K562 (cell line): ENCODE measurements at regions not wholly inside any gene's neighbourhood (a gene's known extent, or its start where the extent isn't known, plus 50 kb on each side); places are given as distances from the start of the nearest gene placed in this dataset.

Experiments used
- ATAC-seq: fragments of 200-7000 bp; cut with Tn5 transposase; 3 replicates; pipeline ENCODE4 v1.9.1; 2020; ENCODE audit warnings: moderate library complexity
- BruUV-seq: library from RNA; stranded (reverse); fragments of 400-500 nt; replicated peaks from 2 replicates; lab custom pipeline; 2021; lab: Mats Ljungman, UMichigan
- CTCF ChIA-PET: fragments of 300-600 bp; formaldehyde crosslinking; extraction: SDS; loops from one replicate; lab custom pipeline; 2021; ENCODE audit warnings: low intra/inter-chr PET ratio; lab: Yijun Ruan, JAX
- POLR2A ChIA-PET: fragments of 300-600, 350-650 bp; sonication (Branson Sonifier 250); formaldehyde crosslinking; extraction: SDS; loops from one replicate; lab custom pipeline; 2021; ENCODE audit warnings: antibody characterized with exemption, inconsistent platforms; lab: Yijun Ruan, JAX
- DNase-seq, 4 experiments: peaks; one replicate each; pipeline versions ENCODE4 v3.0.0 to v3.0.0-alpha.2; 2011 to 2018; ENCODE audit warnings: low spot score in 3 of 4, mixed read lengths in 3 of 4; ENCODE audit errors: extremely low read depth in 1 of 4
- FAIRE-seq: peaks from 2 replicates; lab custom pipeline; 2011; peaks lifted over from hg19 to GRCh38; lab: Jason Lieb, UNC
- H2AFZ ChIP-seq: 2 replicates; pipeline ENCODE4 v1.6.0; 2011; ENCODE audit warnings: low read depth, low read length, control low read depth, inconsistent platforms
- H3K27ac ChIP-seq: fragments of 200-600 bp; 3 replicates; pipeline ENCODE4 v1.8.0; 2011; ENCODE audit warnings: low read depth, mild to moderate bottlenecking, control low read depth, inconsistent platforms, low read length, moderate library complexity, mixed read lengths; ENCODE audit errors: extremely low read depth
- H3K27me3 ChIP-seq, 2 experiments: fragments of 300-600 bp in 1 of 2; 2 replicates in 1 of 2; 3 replicates in 1 of 2; pipeline versions ENCODE4 v1.6.0 to v1.8.0; 2011; ENCODE audit warnings: inconsistent platforms in 2 of 2, low read length in 2 of 2, mild to moderate bottlenecking in 1 of 2, mixed read lengths in 1 of 2, moderate library complexity in 1 of 2; ENCODE audit not compliant: control insufficient read depth in 2 of 2, insufficient read depth in 2 of 2
- H3K36me3 ChIP-seq: fragments of 300-600 bp; 3 replicates; pipeline ENCODE4 v1.8.0; 2011; ENCODE audit warnings: mild to moderate bottlenecking, low read length, inconsistent platforms; ENCODE audit not compliant: control insufficient read depth, insufficient read depth
- H3K4me1 ChIP-seq, 2 experiments: fragments of 200-600 bp in 1 of 2; replicated peaks in 1 of 2; 2 replicates in 1 of 2; 3 replicates in 1 of 2; pipeline versions ENCODE4 v1.5.1 to v1.8.0; 2011; ENCODE audit warnings: inconsistent platforms in 2 of 2, low read length in 2 of 2, mild to moderate bottlenecking in 1 of 2, mixed read lengths in 1 of 2, moderate library complexity in 1 of 2; ENCODE audit not compliant: control insufficient read depth in 2 of 2, insufficient read depth in 2 of 2
- H3K4me2 ChIP-seq: 2 replicates; pipeline ENCODE4 v1.6.1; 2011; ENCODE audit warnings: low read length, control low read depth, inconsistent platforms, mixed read lengths; ENCODE audit not compliant: insufficient read depth
- H3K4me3 ChIP-seq: fragments of 200-600 bp; sonication (generic), shearing (Covaris generic); 2 replicates; pipeline ENCODE4 v1.5.1; 2016; ENCODE audit warnings: control low read depth, inconsistent platforms
- H3K79me2 ChIP-seq: fragments of 200-600 bp; 3 replicates; pipeline ENCODE4 v1.8.0; 2011; ENCODE audit warnings: low read length, inconsistent platforms; ENCODE audit not compliant: control insufficient read depth, insufficient read depth
- H3K9ac ChIP-seq, 2 experiments: 2 replicates each; pipeline versions ENCODE4 v1.6.0 to v1.6.1; 2011; ENCODE audit warnings: low read depth in 2 of 2, low read length in 2 of 2, control low read depth in 1 of 2, inconsistent platforms in 1 of 2, mild to moderate bottlenecking in 1 of 2, mixed read lengths in 1 of 2; ENCODE audit not compliant: insufficient read depth in 1 of 2
- H3K9me1 ChIP-seq: one replicate; pipeline ENCODE4 v1.6.0; 2011; ENCODE audit warnings: inconsistent platforms, mild to moderate bottlenecking, low read length, moderate library complexity; ENCODE audit not compliant: control insufficient read depth, insufficient read depth
- H3K9me3 ChIP-seq: replicated peaks from 2 replicates; pipeline ENCODE4 v1.5.1; 2011; ENCODE audit warnings: low read depth, low read length, inconsistent platforms; ENCODE audit not compliant: control insufficient read depth, insufficient read depth
- H4K20me1 ChIP-seq: replicated peaks from 2 replicates; pipeline ENCODE4 v1.6.1; 2011; ENCODE audit warnings: low read length, inconsistent platforms, mixed read lengths; ENCODE audit not compliant: control insufficient read depth, insufficient read depth
- CBFA2T3 ChIP-seq: fragments of 450-650 bp; IDR thresholded peaks from 2 replicates; pipeline ENCODE4 v1.6.1; 2017
- E2F6 ChIP-seq, 2 experiments: IDR thresholded peaks; 2 replicates each; pipeline ENCODE4 v1.6.1; 2011; ENCODE audit warnings: borderline replicate concordance in 1 of 2, control low read depth in 1 of 2, low read depth in 1 of 2, low read length in 1 of 2, mild to moderate bottlenecking in 1 of 2, mixed read lengths in 1 of 2, moderate library complexity in 1 of 2; ENCODE audit not compliant: insufficient read depth in 1 of 2, insufficient read length in 1 of 2, poor library complexity in 1 of 2, severe bottlenecking in 1 of 2; ENCODE audit errors: extremely low read depth in 1 of 2
- ELF1 ChIP-seq: fragments of 200-800 bp; sonication (Bioruptor generic); IDR thresholded peaks from 2 replicates; pipeline ENCODE4 v1.6.1; 2016; ENCODE audit warnings: missing genetic modification characterization, missing compliant biosample characterization
- MTA2 ChIP-seq: fragments of 450-650 bp; IDR thresholded peaks from 2 replicates; pipeline ENCODE4 v1.6.1; 2016; ENCODE audit warnings: low read depth
- MTA3 ChIP-seq: fragments of 450-650 bp; formaldehyde crosslinking; IDR thresholded peaks from 2 replicates; pipeline ENCODE4 v1.6.1; 2017; ENCODE audit warnings: mild to moderate bottlenecking, borderline replicate concordance
- SMARCA4 ChIP-seq: fragments of 450-650 bp; IDR thresholded peaks from 2 replicates; pipeline ENCODE4 v1.6.1; 2016
- SNRNP70 ChIP-seq: fragments of 200-400 bp; formaldehyde crosslinking; optimal IDR thresholded peaks from 2 replicates; pipeline ENCODE3; 2017; ENCODE audit warnings: low read depth, low read length
- ZNF121 ChIP-seq: sonication (generic); formaldehyde crosslinking; conservative IDR thresholded peaks from 2 replicates; pipeline ENCODE4 v1.8.0; 2022; ENCODE audit warnings: missing genetic modification reagents
- ZNF124 ChIP-seq: sonication (generic); formaldehyde crosslinking; IDR thresholded peaks from 2 replicates; pipeline ENCODE4 v1.8.1; 2022; ENCODE audit warnings: missing genetic modification reagents
- ZNF589 ChIP-seq: fragments of 200-800 bp; sonication (Bioruptor generic); IDR thresholded peaks from 2 replicates; pipeline ENCODE4 v1.6.1; 2016; ENCODE audit warnings: low read depth, missing genetic modification characterization, missing compliant biosample characterization
- ZNF766 ChIP-seq: fragments of 200-800 bp; sonication (Bioruptor generic); conservative IDR thresholded peaks from 2 replicates; pipeline ENCODE4 v1.6.1; 2016; ENCODE audit warnings: missing genetic modification characterization, missing compliant biosample characterization
- WGBS: fragments of 100-300 bp; shearing (Covaris generic); methylation state at CpG from one replicate; pipeline ENCODE4 v1.1.6; 2016; ENCODE audit warnings: low coverage, mixed read lengths; ENCODE audit not compliant: insufficient coverage; ENCODE audit errors: missing lambda C conversion rate; 5-methylcytosine and 5-hydroxymethylcytosine counted together
- in situ Hi-C: fragments of 300-500 bp; cut with MboI; formaldehyde crosslinking; loops from 4 replicates; pipeline ENCODE4 v1.15.0; 2018; ENCODE audit warnings: inconsistent platforms, mixed read lengths
- intact Hi-C: fragments of 100-400 bp; cut with micrococcal nuclease; formaldehyde crosslinking; loops from 2 replicates; pipeline ENCODE4 v1.14.2; 2022

- intact Hi-C loops, result no loop called here
- H3K4me2 ChIP-seq, result no peak overlapping the region
- TF ChIP-seq ZNF121 (CRISPR knock-in tag) (no peak), ZNF766 (CRISPR knock-in tag) (no peak), SMARCA4 (no peak), CBFA2T3 (no peak)
- TF ChIP-seq, all 486 proteins: peak for 0
- Histone ChIP-seq H3K9me3 (no peaks in the 10 kb centered on the region), H3K36me3 (no peaks in the 10 kb centered on the region), H3K4me1 (no peaks in the 10 kb centered on the region), H2AFZ (no peak overlapping the region), H3K9me1 (no peaks in the 10 kb centered on the region), H4K20me1 (no peaks in the 10 kb centered on the region), H3K27me3 (no peaks in the 10 kb centered on the region), H3K79me2 (no peaks in the 10 kb centered on the region), H3K9ac (no peak overlapping the region), H3K27ac (no peak overlapping the region), H3K4me3 (no peak overlapping the region)
- DNase-seq, result no peak
- ChIA-PET POLR2A (no interaction called here), CTCF (no interaction called here)
- FAIRE-seq, result no peak
- WGBS, result 0% methylated on average over 1 of the region's 1 CpG
- no TSS peak for BruUV-seq
- in situ Hi-C loops, result no loop called here
- ATAC-seq, result no peak
Observed at GRCh38 chr11:90737444-90738050, 514.7 kb upstream of the CHORDC1 start.

GRCh38 chr11:90732486-90732885 is 509.6 kb upstream of the CHORDC1 start:
- in situ Hi-C loops, result no loop called here
- Histone ChIP-seq H3K9me3 (no peaks in the 10 kb centered on the region), H3K9me1 (no peaks in the 10 kb centered on the region), H3K4me3 (no peak overlapping the region), H3K4me1 (no peaks in the 10 kb centered on the region), H3K36me3 (no peaks in the 10 kb centered on the region), H3K4me2 (no peak overlapping the region), H3K79me2 (no peaks in the 10 kb centered on the region), H3K27me3 (no peaks in the 10 kb centered on the region), H3K9ac (no peak overlapping the region), H3K27ac (no peak overlapping the region), H2AFZ (no peak overlapping the region), H4K20me1 (no peaks in the 10 kb centered on the region)
- ChIA-PET CTCF (no interaction called here), POLR2A (no interaction called here)
- DNase-seq, result no peak
- no peak for TF ChIP-seq MTA2
- no peak for TF ChIP-seq ZNF589 (CRISPR knock-in tag)
- TF ChIP-seq SNRNP70, result no peak
- no peak for TF ChIP-seq ZNF124 (CRISPR knock-in tag)
- TF ChIP-seq ELF1, result no peak
- TF ChIP-seq E2F6 (IDR thresholded peaks at IDR 0.05; ENCODE audit: borderline replicate concordance in 1 of 2, extremely low read depth in 1 of 2, insufficient read depth in 1 of 2, insufficient read length in 1 of 2, low read depth in 1 of 2, low read length in 1 of 2, poor library complexity in 1 of 2, severe bottlenecking in 1 of 2), result no peak
- TF ChIP-seq MTA3, result no peak
- no peak for ATAC-seq
- no peak for FAIRE-seq
- 0% methylated on average over 2 of the region's 2 CpGs for WGBS
- intact Hi-C loops, result no loop called here
- BruUV-seq, result no TSS peak
